ENCODE measurements at regions not wholly inside any gene's neighbourhood (a gene's known extent, or its start where the extent isn't known, plus 50 kb on each side); places are given as distances from the start of the nearest gene placed in this dataset.
"Not testable (repeated sequence)": the region's sequence is repeated elsewhere in the genome, so short reads cannot be mapped to it uniquely, and the experiment has no call there.

DNA sequence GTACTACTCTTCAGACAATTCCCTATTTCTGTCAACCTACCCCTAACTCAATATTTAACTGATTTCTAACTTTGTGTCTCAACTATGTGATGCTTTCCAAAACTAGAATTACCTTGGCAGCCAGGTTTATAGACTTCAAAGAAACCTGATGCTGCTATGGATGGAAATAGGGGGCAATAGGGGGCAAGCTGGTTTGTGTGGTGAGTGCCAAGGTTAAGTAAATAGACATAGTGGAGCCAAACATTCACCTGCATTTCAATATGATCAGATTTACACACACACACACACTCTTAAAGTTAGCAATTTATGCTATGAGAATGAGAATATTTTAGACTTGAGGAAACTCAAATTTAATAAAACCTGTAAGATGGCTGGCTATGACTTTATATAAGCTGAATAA, 784.6 kb downstream of the TTLL7 start:
- DNase-seq = not testable (repeated sequence)

DNA sequence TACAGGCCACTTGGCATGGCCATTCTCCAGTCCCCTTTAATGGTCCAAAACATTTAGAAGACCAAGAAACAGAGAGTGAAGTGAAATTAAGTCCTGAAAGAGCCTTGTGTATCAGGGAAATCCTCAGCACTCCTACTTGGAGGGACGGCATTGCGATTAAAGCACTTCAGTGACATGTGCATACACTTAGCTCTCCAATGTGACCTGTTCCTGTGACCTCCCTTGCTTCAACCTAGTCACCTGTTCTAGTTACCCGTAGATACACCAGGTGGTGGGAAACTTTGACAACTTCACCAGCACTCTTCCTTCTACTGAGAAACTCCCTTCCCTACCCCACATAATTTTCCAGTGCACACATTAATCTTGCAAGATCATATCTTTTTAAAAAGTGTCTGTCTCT, 785.3 kb downstream of the TTLL7 start:
- not testable (repeated sequence) for DNase-seq

DNA sequence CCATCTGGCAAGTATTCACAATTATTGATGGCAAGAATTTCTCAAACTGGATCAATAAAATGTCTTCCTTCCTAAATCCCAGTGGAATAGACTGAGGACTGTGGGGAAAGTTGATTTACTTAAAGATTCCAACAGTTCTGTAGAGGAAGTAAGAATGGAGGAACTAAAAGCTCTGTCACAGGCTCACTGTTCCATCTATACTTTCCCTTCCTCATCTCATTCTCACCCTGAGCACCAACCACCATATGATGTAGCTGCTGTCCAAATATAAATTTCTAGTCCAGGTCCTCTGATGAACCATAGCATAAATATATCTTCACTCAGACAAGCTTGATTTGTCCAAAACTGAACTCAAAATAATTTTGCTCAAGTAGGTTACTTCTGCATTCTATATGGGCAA, 786.9 kb downstream of the TTLL7 start:
- DNase-seq = not testable (repeated sequence)

DNA sequence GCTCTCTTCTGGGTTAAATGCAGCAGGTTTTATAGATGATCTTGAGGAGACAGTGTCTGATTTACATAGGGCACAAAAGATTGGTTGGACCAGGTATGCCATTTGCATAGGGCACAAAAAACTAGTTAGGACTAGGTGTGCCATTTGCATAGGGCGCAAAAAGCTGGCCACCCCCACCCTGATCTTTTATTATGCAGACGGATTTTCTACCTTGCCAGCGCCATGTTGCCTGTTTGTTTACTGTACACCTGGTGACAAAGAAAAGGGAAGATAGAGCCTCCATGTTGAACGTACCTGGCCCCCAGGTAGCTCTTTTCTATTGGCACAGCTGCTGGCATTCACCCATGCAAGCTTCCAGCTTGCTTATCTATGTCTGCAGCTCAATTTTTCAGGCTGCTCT, 790.4 kb downstream of the TTLL7 start:
- DNase-seq = not testable (repeated sequence)

DNA sequence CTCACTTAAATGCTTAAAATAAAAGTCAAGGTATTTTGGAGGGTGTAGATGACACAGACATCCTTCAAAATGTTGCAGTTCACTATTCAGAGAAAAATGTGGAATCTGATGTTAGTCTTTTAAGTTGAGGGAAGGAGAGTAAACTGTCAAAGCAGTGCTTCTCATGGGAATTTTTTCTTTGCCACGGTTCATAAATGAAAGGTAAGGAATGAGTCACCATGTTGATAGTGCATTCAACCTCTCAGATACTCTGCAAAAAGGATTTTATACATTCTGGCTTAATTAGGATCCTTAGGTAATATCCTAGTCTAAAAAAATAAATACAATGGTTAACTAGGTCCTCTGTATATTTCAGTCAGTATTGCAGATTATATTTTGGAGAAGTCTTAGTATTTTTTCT, 804.3 kb downstream of the TTLL7 start:
- not testable (repeated sequence) for DNase-seq

DNA sequence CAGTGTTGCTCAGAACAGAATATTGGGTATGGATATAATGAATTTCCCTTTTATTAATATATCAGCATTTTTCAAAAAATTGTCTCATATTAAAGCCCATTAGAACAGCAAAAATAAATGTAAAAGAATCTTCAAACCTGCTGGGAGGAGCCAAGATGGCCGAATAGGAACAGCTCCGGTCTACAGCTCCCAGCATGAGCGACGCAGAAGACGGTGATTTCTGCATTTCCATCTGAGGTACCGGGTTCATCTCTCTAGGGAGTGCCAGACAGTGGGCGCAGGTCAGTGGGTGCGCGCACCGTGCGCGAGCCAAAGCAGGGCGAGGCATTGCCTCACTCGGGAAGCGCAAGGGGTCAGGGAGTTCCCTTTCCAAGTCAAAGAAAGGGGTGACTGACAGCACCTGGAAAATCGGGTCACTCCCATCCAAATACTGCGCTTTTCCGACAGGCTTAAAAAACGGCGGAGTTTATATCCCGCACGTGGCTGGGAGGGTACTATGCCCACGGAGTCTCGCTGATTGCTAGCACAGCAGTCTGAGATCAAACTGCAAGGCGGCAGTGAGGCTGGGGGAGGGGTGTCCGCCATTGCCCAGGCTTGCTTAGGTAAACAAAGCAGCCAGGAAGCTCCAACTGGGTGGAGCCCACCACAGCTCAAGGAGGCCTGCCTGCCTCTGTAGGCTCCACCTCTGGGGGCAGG, 816.8 kb downstream of the TTLL7 start:
- not testable (repeated sequence) for DNase-seq

DNA sequence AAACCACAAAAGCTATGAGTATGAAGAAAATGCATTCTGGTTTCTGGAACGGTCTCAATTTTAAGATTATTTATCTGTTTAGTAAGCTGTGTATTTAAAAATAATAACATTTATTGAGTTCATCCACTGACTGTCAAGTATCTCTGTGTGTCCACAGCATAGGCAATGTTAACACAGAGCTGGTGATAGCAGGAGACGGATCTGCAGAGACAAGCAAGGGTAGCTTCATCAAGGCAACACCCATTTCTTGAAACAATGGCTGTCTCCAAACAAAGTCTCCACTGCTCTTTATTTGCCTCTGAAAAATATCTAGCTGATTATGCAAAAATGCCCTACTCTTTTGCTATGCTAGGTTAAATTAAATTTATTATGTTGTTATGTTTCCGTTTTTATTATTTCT, 818.3 kb downstream of the TTLL7 start:
- not testable (repeated sequence) for DNase-seq

DNA sequence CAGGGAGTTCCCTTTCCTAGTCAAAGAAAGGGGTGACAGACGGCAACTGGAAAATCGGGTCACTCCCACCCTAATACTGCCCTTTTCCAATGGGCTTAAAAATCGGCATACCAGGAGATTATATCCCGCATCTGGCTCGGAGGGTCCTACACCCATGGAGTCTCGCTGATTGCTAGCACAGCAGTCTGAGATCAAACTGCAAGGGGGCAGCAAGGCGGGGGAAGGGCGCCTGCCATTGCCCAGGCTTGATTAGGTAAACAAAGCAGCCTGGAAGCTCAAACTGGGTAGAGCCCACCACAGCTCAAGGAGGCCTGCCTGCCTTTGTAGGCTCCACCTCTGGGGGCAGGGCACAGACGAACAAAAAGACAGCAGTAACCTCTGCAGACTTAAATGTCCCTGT, 831.3 kb downstream of the TTLL7 start:
- DNase-seq = not testable (repeated sequence)

DNA sequence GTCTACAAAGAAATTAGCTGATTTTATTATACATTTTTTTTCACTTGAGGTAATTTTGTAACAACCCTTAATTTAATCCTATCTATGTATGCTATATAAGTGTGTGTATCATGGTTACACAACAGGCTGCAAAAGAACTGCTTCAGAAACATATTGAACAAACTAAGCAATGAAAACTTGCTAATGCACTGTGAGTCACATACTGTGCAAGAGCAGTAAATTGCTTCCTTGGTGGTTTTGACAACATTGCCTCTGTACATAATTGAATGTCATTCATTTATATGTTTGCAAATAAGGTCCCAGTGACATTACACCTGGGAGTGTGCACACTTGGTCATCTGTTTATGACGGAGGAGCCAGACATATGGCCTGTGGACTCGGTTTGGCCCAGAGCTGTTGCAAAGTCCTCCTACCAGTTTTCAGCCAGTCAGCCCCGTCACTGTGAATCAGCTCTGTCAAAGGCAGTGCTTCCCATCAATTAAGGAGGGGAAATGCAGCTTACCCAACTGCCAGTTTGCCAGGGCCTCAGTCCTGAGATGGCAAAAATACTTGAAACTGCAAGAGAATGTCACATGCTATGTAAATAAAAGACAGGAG, 835.0 kb downstream of the TTLL7 start:
- DNase-seq = not testable (repeated sequence)

DNA sequence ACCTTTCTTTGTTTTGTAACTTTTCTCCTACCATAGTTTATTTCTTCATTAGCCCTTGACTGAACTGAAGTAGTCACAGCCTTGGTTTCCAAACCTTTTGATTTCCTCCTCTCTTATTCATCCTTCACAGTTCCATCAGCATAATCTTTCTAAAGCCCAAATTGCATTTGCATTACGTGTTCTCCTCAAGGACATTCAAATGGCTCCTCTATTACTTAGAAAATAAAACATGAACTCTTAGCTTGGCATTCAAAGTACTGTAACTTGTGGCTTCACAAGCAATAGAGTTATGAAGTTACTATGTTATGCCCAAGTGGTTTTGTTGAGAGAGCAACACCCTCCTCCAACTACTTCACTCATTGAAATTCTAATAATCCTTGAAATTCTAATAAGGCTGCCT, 840.0 kb downstream of the TTLL7 start:
- DNase-seq = not testable (repeated sequence)

DNA sequence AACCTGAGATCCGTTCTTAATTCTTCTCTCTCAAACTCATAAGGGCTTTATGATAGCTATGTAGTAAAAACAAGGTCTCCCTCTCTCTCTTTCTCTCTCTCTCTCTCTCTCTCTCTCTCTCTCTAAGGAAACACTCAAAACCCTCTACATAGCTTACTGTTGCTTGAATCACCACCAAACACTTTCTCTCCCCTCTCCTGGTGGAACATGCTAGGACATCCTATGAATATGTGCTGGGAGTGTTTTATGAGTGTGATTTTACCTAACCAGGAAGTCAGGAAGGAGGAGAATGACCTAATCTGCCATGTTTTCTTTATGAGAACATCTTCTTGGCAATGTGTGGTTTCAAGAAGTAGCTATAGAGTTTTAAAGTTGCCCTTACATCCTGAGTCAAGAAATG, 844.6 kb downstream of the TTLL7 start:
- DNase-seq = not testable (repeated sequence)

DNA sequence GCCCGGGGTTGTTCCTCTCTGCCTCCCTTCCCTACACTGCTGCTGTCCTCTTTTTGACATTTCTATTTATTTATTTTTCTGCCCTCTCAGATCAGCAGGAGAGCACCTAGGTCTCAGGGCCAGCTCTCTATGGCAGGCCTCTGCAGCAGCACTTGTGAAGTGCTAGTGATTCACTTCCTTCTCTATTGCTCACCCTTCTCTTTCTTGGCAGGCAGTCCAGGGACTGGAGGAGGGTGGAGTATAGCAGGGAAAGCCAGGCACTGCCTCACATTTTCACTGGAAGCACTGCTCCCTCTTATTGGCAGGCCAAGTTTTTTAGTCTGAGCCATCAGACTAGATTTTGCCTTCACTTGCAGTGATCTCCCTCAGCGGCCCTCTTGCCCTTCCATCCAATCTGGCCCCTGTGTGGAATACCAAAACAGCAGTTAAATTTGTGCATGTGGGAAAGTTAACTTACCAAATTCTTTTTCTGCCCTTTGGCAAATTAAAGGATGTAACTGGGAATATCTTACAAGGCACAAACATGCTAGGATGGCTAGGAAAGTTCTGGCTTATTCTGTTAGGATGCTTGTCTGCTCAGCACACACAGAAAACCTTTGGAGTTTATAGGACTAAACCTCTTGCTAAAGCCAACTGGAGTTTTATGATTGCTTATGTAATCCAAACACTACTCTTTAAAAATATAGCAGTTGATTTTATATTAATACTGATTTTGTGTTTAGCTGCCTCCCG, 847.6 kb downstream of the TTLL7 start:
- not testable (repeated sequence) for DNase-seq

DNA sequence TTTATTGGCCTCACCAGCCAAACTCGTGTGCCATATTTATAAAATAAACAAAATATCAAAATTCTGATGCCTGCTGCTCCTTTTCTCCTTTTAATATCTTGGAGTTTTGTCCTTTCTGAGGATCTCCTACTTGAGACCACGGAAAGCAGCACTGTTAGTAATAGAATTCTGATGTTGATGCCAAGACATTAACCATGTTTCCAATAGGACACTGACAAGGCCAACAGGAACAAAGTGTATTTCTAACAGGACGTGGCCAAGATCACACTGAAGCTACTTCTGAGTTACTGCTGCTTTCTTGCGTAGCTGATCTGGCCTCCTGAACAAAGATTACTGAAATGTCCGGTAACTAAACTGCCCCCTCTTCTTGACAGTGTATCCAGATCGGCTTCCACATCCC, 848.5 kb downstream of the TTLL7 start:
- DNase-seq = not testable (repeated sequence)

DNA sequence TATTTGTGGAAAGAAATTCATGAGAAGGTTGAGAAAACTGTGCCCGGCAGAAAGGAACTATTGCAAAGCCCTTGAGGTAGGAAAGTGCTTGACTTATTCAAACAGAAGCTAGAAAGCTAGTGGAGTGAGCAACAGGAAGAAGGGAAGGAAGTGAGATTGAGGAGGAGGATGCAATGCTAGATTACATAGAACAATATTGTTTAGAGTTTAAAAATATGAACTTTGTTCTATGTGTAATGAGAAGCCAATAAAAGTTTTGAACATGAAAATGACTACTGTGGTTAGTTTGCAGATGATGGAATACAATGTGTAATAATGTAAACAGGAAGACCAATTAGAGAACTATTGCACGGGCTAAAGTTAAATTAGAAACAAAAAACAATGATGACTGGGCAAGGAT, 853.1 kb downstream of the TTLL7 start:
- not testable (repeated sequence) for DNase-seq

DNA sequence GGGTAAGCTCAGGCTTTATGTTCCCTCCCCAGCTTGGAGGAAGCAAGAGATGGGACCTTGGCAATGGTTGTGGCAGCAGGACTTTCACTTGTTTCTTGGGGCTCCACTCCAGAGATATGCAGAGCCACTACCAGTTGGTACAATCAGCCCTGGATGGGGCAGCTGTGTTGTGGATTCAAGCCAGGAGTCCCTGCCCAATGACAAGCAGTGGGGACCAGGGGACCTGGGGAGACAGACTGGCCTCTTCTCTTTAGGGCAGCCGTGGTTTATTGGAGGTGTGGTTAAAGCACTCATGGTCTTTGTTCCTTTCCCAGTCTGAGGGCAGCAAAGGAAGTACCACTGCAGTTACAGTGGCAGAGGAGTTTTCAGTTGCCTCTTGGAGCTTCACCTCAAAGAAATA, 856.1 kb downstream of the TTLL7 start:
- not testable (repeated sequence) for DNase-seq

DNA sequence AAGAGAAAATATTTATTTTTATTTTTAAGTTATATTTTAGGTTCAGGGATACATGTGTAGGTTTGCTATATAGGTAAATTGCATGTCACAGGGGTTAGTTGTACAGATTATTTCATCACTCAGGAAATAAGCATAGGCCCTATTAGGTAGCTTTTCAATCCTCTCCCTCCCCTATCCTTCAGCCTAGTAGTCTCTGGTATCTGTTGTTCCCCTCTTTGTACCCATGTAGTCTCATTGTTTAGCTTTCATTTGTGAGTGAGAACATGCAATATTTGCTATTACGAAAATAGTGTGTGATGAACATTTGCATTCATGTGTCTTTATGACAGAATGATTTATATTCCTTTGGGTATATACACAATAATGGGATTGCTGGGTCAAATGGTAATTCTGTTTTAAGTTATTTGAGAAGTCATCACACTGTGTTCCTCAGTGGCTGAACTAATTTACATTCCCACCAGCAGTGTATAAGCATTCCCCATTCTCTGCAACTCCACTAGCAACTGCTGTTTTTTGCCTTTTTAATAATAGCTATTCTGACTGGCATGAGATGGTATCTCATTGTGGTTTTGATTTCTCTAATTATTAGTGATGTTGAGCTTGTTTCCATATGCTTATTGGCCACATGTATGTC, 863.3 kb downstream of the TTLL7 start:
- not testable (repeated sequence) for DNase-seq

DNA sequence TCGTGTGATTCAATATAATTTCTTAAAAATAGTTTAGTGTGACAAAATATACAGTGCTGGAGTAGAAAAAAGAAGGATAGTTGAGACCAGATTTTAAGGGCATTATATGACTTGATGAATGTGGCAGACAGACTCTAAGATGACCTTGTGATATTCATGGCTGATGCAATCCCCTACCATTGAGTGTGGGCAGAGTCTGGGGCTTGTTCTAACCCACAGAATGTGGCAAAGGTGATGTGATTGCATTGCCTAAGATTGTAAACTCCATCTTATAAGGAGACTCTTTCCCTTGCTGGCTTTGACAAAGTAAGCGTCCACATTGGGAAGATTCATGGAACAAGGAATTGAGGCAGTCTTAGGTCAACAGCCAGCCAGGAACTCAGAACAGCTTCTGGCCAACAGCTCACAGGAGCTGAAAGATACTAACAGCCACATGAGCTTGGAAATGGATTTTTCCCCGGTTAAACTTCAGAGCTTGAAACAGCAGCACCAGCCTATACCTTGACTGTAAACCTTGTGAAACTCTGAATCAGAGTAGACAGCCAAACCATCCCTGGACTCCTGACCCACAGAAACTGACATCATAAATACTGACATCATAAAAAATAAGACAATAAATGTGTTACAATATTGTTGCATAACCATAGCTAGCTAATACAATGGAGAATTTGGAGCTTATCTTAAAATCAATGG, 864.5 kb downstream of the TTLL7 start:
- DNase-seq = not testable (repeated sequence)

DNA sequence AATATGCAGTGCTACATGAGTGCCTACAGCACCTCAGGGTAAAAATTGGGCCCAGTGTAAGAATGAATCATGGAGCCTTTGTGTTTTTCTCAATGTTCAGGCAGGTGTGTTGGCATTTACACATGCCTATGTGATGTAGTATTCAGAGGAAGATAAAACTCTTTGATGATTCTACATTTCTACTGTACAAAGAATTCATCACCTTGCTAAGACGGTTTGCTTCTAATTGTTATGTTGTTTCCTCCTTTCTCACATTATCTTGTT, 867.3 kb downstream of the TTLL7 start:
- no peak for DNase-seq

DNA sequence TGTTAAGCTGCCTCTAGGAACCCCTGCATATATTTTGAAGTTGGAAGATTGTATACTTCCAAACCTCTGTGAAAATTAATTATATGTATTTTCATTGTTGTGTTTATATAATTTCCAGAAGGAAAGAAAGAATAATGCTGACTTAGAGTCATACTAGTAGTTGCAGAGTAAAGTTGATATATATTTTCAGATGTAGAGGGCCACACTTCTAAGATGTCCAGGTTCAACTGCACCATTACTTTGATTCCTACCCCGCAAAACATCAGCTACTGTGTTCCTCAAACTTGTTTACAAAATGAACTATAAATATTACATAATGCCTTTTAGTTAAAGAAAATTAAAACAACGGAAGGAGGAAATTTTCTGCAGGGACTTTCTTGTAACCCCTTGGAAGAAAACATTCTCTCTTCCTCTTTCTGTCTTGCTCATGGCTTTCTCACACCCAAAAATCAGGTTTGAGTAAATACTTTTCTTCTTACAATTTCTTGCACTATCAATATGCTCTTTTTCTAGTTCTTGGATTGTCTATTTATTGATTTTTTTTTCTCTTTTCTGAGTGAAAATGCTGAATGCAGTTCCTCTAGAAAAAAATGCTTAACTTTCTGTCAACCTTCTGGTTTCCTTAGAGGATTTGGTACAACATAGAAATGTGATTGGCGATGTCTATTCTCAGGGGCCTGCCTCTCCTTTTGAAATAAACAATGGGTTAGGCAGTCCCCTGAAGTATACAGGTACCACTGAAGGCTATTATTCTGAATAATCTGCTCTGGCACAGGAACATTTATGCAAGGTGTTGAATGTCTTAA, 867.8 kb downstream of the TTLL7 start:
- DNase-seq = no peak

DNA sequence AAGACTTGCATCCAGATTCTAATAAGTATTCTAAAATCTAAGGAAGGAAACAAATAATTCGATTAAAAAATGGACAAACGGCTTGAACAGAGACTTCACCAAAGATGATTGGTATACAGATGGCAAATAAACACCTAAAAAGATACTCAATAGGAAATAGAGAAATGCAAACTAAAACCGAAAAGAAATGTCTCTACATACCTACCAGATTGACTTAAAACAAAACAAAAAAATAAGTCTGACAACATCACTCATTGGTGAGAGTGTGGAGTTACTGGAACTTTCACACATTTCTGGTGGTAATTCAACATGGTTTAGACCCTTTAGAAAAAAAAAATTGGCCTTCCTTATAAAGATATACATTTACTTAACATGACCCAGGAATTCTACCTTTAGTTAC, 869.8 kb downstream of the TTLL7 start:
- DNase-seq = no peak

DNA sequence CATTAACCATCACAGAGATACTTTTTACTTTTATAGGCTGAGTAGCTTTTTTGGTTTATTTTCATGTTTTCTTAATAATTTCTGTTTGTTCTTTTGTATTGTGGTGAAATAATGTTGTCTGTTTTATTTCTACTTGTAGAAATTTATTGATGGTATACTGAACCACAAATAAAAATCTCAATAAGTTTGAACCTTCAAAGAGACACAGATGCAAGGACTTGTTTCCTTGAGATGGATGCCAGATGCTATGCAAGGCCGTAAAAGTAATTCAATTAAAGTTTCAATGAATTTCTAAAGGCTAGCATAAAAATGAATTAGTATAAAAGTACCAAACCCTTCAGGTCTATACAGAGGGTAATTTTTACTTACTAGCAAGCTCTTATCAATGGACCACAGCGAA, 873.5 kb downstream of the TTLL7 start:
- DNase-seq = no peak

DNA sequence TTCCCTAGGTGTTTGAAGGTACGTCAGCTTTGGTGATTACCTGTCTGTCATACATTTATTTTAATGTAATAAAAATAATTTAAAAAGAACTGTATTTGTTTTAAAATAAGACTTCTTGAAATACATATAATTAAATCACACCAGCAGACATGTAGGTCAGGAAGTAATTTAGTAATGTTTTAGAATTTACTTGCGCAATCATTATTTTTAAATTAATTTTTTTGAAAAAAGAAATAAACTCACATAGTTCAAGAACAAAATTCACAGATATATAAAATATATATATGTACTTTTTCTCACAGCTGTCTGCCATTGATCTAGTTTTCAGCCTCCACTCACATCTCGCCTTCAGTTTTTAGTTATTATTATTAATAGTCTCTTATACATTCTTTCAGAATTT, 875.9 kb downstream of the TTLL7 start:
- DNase-seq = no peak
